ENCODE measurements at regions not wholly inside any gene's neighbourhood (a gene's known extent, or its start where the extent isn't known, plus 50 kb on each side); places are given as distances from the start of the nearest gene placed in this dataset.

- TF ChIP-seq CTCF (IDR thresholded peaks at IDR 0.05 in 8 of 11, conservative IDR thresholded peaks at IDR 0.05 in 3 of 11) (no peak), POLR2AphosphoS5 (IDR thresholded peaks at IDR 0.05) (no peak), POLR2A (IDR thresholded peaks at IDR 0.05) (no peak)
Observed at GRCh38 chr15:39323157-39323556, 257.7 kb upstream of the THBS1 start.

All from spleen (tissue), 7 donors.